Activated naive CD4-positive, alpha-beta T cell treated with anti-CD3 and anti-CD28 coated beads, Interleukin-2, amount 50 U/mL, for 72 hours (primary cell): ENCODE measurements at regions not wholly inside any gene's neighbourhood (a gene's known extent, or its start where the extent isn't known, plus 50 kb on each side); places are given as distances from the start of the nearest gene placed in this dataset.

Experiments
- ATAC-seq, 2 donors: fragments of 150-1000 bp; cut with Tn5 transposase; 2 replicates each; pipeline ENCODE4 v1.10.0; 2021; ENCODE audit warnings: mild to moderate bottlenecking in 2 of 2, moderate library complexity in 2 of 2
- DNase-seq, 2 donors: peaks; one replicate each; pipeline ENCODE4 v3.0.0; 2021 to 2022; ENCODE audit warnings: low spot score in 2 of 2
- H3K27ac Mint-ChIP-seq, 2 donors: one replicate each; pipeline ENCODE4 v1.8.0; 2022; ENCODE audit warnings: mild to moderate bottlenecking in 2 of 2, mixed read lengths in 2 of 2
- H3K36me3 Mint-ChIP-seq, 2 donors: one replicate each; pipeline ENCODE4 v1.8.0; 2022; ENCODE audit warnings: mixed read lengths in 2 of 2
- H3K9me3 Mint-ChIP-seq, 2 donors: one replicate each; pipeline ENCODE4 v1.8.0; 2022; ENCODE audit warnings: mixed read lengths in 2 of 2

GRCh38 chr21:14875704-14876523 is 188.9 kb downstream of the NRIP1 start:
- DNase-seq (no peak), ATAC-seq (no peak)
- Mint-ChIP-seq H3K36me3 (no peaks in the 10 kb centered on the region), H3K9me3 (peaks cover 0 to 5% of the 10 kb centered on the region in 2 donors), H3K27ac (no peak overlapping the region)

- no peak for DNase-seq
- ATAC-seq = no peak
- Mint-ChIP-seq H3K27ac (no peak overlapping the region), H3K36me3 (no peaks in the 10 kb centered on the region), H3K9me3 (peaks cover 0 to 5% of the 10 kb centered on the region in 2 donors)
Measured at GRCh38 chr21:14875186-14875585, 189.6 kb downstream of the NRIP1 start.

GRCh38 chr21:14874379-14874778 is 190.4 kb downstream of the NRIP1 start:
- H3K27ac Mint-ChIP-seq = no peak overlapping the region
- peaks cover 0 to 5% of the 10 kb centered on the region in 2 donors for H3K9me3 Mint-ChIP-seq
- no peak for ATAC-seq
- no peak for DNase-seq
- no peaks in the 10 kb centered on the region for H3K36me3 Mint-ChIP-seq

GRCh38 chr21:14871861-14872260 is 192.9 kb downstream of the NRIP1 start:
- no peak for DNase-seq
- H3K9me3 Mint-ChIP-seq = no peaks in the 10 kb centered on the region
- H3K36me3 Mint-ChIP-seq = no peaks in the 10 kb centered on the region
- ATAC-seq = no peak
- H3K27ac Mint-ChIP-seq = no peak overlapping the region

GRCh38 chr21:14870853-14871149 is 194.0 kb downstream of the NRIP1 start:
- ATAC-seq (no peak), DNase-seq (no peak)
- Mint-ChIP-seq H3K27ac (no peak overlapping the region), H3K36me3 (no peaks in the 10 kb centered on the region), H3K9me3 (no peaks in the 10 kb centered on the region)

GRCh38 chr21:14869984-14870852 is 194.6 kb downstream of the NRIP1 start:
- ATAC-seq = no peak

GRCh38 chr21:14866859-14867765 is 197.7 kb downstream of the NRIP1 start:
- H3K27ac Mint-ChIP-seq = no peak overlapping the region
- H3K9me3 Mint-ChIP-seq = no peaks in the 10 kb centered on the region
- ATAC-seq = no peak
- DNase-seq = no peak
- H3K36me3 Mint-ChIP-seq = no peaks in the 10 kb centered on the region

More at GRCh38 chr21:14869984-14870852, 194.6 kb downstream of the NRIP1 start:
- no peaks in the 10 kb centered on the region for H3K36me3 Mint-ChIP-seq
- DNase-seq = no peak
- H3K27ac Mint-ChIP-seq = no peak overlapping the region
- no peaks in the 10 kb centered on the region for H3K9me3 Mint-ChIP-seq

GRCh38 chr21:14864211-14865021 is 200.4 kb downstream of the NRIP1 start:
- H3K27ac Mint-ChIP-seq = no peak overlapping the region
- peak in 1 of 2 donors; percentile 51 for DNase-seq
- H3K36me3 Mint-ChIP-seq = peaks cover 0 to 10% of the 10 kb centered on the region in 2 donors
- peaks cover 0 to 6% of the 10 kb centered on the region in 2 donors for H3K9me3 Mint-ChIP-seq
- peak; percentile 75 to 82 for ATAC-seq

- Mint-ChIP-seq H3K36me3 (peaks cover 0 to 10% of the 10 kb centered on the region in 2 donors), H3K27ac (no peak overlapping the region)
Measured at GRCh38 chr21:14863745-14864210, 201.0 kb downstream of the NRIP1 start.

GRCh38 chr21:14862794-14863720 is 201.7 kb downstream of the NRIP1 start:
- DNase-seq (peak in 1 of 2 donors; percentile 22), ATAC-seq (no peak)
- Mint-ChIP-seq H3K9me3 (peaks cover 0 to 6% of the 10 kb centered on the region in 2 donors), H3K27ac (no peak overlapping the region), H3K36me3 (peaks cover 0 to 10% of the 10 kb centered on the region in 2 donors)

More at GRCh38 chr21:14863745-14864210, 201.0 kb downstream of the NRIP1 start:
- H3K9me3 Mint-ChIP-seq = peaks cover 0 to 6% of the 10 kb centered on the region in 2 donors
- no peak for DNase-seq
- no peak for ATAC-seq

- Mint-ChIP-seq H3K9me3 (peaks cover 3 to 11% of the 10 kb centered on the region in 2 donors), H3K36me3 (peaks cover 0 to 10% of the 10 kb centered on the region in 2 donors), H3K27ac (no peak overlapping the region)
- DNase-seq (no peak), ATAC-seq (no peak)
Measured at GRCh38 chr21:14858311-14858710, 206.5 kb downstream of the NRIP1 start.

- no peak for DNase-seq
- Mint-ChIP-seq H3K9me3 (peaks cover 4 to 12% of the 10 kb centered on the region in 2 donors), H3K27ac (no peak overlapping the region), H3K36me3 (peaks cover 0 to 10% of the 10 kb centered on the region in 2 donors)
- no peak for ATAC-seq
Measured at GRCh38 chr21:14857529-14857928, 207.3 kb downstream of the NRIP1 start.

GRCh38 chr21:14850394-14850793 is 214.4 kb downstream of the NRIP1 start:
- peaks cover 5 to 7% of the 10 kb centered on the region in 2 donors for H3K36me3 Mint-ChIP-seq
- H3K27ac Mint-ChIP-seq = no peak overlapping the region
- peaks cover 7 to 13% of the 10 kb centered on the region in 2 donors for H3K9me3 Mint-ChIP-seq
- ATAC-seq = no peak
- no peak for DNase-seq

- no peak overlapping the region for H3K27ac Mint-ChIP-seq
- no peak for ATAC-seq
- peaks cover 5 to 13% of the 10 kb centered on the region in 2 donors for H3K36me3 Mint-ChIP-seq
Measured at GRCh38 chr21:14846621-14847020, 218.2 kb downstream of the NRIP1 start.

GRCh38 chr21:14844001-14844400 is 220.8 kb downstream of the NRIP1 start:
- DNase-seq (no peak), ATAC-seq (no peak)
- peaks cover 5 to 13% of the 10 kb centered on the region in 2 donors for H3K36me3 Mint-ChIP-seq
- H3K9me3 Mint-ChIP-seq = peaks cover 5 to 24% of the 10 kb centered on the region in 2 donors
- no peak overlapping the region for H3K27ac Mint-ChIP-seq

More at GRCh38 chr21:14846621-14847020, 218.2 kb downstream of the NRIP1 start:
- no peak for DNase-seq
- H3K9me3 Mint-ChIP-seq = peaks cover 9 to 24% of the 10 kb centered on the region in 2 donors
